Activated CD4-positive, CD25-positive, alpha-beta regulatory T cell treated with anti-CD3 and anti-CD28 coated beads, Interleukin-2, amount 50 U/mL, for 24 hours (primary cell): ENCODE measurements at regions not wholly inside any gene's neighbourhood (a gene's known extent, or its start where the extent isn't known, plus 50 kb on each side); places are given as distances from the start of the nearest gene placed in this dataset.
"Not testable (repeated sequence)": the region's sequence is repeated elsewhere in the genome, so short reads cannot be mapped to it uniquely, and the experiment has no call there.

Experiments used
- ATAC-seq, 2 donors: fragments of 150-1000 bp; cut with Tn5 transposase; one replicate each; pipeline ENCODE4 v1.10.0; 2021; ENCODE audit warnings: mild to moderate bottlenecking in 1 of 2, moderate library complexity in 1 of 2

DNA sequence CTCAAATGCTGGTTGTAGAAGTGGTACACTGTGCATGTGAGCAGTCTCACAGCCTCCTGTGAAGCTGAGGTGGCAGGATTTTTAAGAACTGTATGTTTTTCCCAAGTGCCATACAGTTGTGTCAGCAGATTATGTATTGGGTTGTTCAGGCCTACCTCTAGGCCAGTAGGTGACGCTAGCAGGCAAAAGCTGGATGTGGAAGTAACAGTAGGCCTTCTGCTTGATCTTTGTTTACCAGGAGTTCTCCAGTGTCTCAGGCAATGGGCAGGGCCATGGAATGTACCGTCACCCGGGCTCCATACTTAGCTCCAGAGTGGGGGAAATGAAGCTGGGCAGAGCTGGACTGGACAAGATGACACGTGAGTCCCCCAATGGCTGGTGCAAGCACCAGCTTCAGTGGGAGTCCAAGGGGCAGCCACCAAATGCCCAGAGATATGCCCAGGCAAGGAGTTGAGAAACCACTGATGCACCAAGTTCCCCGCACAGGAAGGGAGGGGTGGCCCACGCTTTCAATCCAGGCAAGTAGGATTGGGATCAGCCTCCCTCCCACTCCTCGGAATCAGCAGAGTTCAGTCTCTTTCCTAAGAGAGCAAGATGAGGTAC, 289.7 kb downstream of the HTR1B start:
- no peak for ATAC-seq

DNA sequence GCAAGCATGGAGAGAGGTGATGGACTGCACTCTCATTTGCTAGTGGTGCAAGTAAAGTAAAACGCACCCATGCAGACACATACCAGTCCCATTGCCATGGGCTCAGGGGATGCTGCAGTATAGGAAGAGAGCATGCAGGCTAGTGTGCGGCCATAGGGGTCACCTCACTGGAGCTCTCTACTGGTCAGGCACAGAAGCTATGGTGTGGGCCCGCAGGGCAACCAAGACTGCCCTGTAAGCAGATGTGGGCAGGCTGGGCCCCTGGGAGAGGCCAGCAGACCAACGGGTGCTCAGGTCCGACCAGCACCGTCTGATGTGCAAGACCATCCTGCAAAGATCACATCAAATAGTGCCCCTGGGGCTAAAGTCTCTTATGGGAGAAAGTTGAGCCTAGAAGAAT, 290.7 kb downstream of the HTR1B start:
- ATAC-seq: no peak

DNA sequence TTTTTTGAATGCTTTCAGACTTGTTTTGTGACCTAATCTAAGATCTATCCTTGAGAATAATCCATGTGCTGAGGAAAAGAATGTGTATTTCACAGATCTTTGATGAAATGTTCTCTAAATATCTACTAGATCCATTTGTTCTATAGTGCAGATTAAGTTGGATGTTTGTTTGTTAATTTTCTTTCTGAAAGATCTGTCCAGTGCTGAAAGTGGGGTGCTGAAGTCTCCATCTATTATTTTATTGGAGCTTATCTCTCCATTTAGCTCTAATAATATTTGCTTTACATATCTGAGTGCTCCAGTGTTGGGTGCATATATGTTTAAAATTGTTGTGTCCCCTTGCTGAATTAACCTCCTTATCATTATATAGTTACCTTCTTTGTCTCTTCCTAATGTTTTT, 303.6 kb downstream of the HTR1B start:
- no peak for ATAC-seq

DNA sequence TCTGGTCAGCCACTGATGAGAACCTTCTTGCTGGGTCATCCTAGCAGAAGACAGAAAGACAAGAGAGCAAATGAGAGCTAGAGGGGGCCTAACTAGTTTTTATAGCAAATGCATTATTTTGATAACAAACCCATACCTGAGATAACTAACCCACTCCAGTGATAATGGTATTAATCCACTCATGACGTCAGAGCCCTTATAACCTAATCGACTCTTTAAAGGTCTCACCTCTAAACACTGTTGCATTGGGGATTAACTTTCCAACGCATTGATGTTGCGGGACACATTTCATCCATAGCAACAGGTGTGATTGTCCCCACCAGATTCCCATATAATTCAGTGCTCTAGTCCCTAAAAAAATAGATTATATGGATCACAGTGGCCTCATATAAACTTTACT, 312.1 kb downstream of the HTR1B start:
- no peak for ATAC-seq

DNA sequence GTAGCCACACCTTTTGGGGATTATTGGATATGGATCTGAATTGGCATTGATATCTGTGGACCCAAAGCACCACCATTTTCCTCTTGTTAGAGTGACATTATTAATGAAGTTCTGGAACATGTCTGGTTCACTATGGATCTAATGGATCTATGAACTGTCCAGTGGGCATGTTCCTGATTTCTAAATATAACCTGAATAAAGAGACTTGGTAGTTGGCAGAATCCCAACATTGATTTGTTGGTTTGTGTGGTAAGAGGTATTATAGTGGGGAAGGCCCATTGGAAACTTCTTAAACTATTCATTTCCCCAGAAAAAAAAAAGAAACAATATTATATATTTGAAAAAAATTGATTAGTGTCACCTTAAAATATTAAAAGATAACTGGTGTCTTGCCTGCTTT, 312.6 kb downstream of the HTR1B start:
- no peak for ATAC-seq

DNA sequence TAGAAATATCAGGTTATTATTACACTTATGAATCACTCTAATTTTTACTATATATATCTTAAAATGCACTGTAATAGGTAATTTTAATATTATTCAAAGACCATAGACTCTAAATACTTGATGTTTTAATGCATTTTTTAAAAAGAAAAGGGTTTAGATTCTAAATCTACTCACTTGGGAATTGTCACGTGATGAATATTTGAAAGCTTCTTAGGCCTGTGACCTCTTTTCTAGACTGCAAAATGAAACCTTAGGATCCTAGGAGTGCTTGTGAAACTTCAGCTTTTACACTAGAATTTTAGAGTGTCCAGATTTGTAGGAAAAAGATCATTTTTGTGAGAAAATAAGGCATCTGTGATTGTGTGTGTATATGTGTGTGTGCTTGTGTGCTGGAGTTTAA, 318.0 kb downstream of the HTR1B start:
- no peak for ATAC-seq

DNA sequence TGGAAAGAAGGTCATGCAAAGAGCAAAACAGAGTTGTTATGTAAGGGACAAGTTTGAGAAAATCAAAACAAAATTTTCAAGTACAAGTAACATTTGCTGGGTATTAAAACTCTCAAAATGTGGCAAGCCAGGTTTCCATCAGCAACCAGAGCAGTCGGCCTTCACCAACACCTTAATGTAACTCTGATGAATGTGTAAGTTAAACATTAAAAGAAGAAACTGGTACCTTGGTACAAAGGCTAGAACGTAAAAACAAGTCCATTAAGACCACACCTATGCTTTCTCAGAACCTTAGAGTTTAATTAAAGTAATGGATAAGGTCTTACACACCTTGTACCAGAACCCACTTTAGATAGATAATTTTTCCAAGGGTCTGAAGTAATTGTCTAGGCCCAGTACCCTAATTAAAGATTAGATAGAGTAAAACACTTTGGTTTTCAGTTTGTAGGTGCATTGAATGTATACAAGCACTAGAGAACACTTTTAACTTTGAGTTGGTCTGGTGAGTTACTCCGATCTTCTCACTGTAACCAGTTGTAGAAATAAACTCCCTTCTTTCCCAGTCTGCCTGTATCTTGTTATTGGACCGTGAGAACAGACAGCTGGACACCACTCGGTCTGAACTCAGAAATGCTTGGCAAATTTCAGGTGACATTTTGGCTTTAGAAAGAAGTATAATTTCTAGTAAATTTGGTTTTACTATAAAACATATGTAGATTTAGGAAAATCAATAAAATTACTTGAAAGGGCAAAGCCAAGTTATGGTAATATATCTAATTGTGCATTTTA, 319.4 kb downstream of the HTR1B start:
- no peak for ATAC-seq

DNA sequence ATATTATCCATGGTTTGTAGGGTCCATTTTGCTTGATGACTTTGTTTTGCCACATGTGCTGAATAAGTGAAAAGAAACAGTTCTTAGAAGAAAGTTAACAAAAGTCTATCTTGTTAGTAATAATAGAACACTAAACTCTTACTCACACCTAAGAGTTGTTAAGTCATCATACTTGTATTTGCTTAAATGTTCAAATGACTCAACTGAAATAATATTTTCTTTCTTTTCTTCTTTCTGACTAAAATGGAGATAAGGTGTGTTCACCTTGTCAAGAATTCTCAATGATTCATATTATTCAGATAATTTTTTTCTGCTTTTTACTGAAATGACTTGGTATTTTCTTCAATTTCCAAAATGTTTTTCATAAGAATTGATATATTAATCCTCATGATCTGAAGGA, 327.2 kb downstream of the HTR1B start:
- no peak for ATAC-seq

DNA sequence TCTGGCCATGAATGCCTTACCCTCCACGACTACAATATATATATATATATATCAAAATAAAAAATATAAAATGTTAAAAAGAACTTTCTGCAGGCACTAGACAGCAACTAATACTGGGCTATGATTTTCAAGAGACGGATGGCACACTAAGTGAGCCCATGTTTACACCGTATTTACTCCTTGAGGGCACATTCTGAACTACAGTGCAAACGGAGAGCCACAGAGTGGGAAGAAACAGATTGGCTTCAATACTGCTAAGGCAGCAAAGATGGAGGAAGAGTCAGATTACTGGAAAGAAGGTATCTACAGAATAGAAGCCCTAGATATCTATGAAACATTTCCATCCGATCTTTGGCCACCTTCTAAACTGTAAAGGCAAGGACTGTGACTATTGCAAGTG, 330.3 kb downstream of the HTR1B start:
- ATAC-seq: no peak

DNA sequence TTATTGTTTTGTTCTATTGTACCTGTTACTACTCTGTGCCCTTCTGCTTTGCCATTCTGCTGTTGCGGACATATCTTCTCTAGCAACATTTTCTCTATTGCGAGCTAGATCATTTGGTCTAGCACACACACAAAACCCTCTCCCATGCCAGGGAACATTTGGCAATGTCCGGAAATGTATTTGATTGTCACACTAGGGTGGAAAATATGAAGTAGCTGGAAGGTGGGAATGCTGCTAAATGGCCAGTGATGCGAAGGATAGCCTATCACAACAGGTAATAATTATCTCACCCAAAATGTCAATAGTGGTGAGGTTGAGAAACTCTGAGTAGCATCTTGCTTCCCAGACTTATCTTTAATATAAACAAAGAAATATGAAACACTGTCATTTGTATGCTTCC, 331.9 kb downstream of the HTR1B start:
- no peak for ATAC-seq

DNA sequence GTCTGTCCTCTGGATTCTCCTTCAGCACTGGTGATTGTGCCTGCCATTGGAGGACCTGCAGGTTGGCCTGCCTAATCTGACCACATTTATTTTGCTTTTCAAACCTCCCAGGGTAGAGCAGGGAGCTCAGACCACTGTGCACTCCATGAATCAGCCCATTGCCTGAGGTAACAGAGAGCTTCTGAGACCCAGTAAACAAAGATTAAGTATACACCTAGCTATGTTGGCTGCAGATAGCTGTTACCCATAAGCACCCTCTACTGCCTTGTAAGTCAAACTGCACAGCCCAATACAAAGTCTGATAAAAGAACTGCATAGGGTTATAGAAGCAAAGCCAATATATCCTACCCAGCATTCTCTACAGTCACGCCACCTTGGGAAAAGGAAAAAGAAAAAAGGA, 338.7 kb downstream of the HTR1B start:
- ATAC-seq: no peak

DNA sequence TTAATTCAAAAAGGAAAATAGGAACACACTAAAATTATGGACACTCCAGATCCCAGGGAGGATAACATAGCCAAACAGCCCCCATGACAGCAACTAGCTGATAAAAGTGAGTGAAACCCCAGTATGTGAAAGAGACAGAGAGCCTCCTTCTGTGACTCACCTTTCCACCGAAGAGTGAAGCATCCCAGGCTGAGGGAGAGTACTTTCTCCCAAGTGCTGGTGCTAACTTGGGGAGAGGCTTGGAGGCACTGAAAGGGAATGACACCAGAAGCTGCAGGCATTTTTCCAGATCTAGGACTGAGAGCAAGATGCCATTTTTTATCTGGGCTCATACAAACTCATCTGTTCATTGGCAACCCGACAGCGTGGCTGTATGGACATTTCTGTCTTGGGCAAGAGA, 339.8 kb downstream of the HTR1B start:
- ATAC-seq: no peak

DNA sequence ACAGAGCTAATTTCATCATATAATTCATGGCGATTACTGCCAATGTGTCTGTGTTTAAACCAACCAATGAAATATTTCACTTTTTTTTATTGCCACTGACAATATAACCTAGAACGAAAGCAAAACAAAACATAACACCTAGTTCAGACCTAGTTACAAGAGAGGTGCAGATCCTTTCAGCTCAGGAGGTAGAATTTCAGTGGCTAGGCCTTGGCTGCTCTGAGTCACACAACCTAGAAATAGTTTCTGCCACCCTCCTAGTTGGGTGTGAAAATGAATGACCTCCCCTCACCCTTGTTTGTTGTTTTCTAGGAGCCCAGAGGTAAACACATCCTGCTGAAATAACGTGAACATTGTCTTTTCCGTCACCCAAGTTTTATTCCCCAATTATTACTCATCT, 356.3 kb downstream of the HTR1B start:
- ATAC-seq: no peak

DNA sequence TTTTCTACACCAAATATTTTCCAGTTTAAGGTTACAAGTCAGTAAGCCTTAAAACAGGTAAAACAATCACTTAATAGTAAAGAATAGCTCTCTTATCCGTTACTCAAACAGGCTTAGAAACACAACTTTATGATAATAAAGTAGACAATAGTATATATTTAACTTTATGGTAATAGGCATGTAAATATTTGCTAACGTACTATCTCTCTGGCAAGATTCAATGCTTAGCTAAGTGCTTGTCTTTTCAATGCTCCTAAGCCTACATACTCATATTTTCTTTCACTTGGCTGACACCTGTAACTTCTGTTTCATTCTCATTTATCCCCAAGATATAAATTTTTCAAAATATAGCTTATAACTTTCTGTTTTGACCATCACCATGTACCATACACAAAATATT, 358.2 kb downstream of the HTR1B start:
- ATAC-seq: no peak

DNA sequence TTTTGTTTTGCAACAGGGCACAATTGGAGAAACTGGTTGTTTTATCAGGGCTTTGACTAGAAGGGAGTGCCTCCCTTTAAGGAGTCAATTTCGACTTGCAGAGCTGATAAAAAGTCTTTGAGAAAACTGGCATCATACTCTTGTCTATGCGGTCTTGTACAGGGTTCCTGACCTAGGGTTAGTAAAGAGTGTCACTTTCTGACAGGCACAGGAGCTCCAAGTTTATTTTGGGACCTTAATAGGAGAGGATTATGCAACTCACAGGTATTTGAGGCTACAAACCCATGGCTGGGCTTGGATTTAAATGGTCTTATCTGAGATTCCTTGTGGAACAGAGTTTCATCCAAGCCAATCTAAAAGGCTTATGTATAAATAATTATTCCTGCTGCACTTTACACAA, 365.4 kb downstream of the HTR1B start:
- no peak for ATAC-seq

DNA sequence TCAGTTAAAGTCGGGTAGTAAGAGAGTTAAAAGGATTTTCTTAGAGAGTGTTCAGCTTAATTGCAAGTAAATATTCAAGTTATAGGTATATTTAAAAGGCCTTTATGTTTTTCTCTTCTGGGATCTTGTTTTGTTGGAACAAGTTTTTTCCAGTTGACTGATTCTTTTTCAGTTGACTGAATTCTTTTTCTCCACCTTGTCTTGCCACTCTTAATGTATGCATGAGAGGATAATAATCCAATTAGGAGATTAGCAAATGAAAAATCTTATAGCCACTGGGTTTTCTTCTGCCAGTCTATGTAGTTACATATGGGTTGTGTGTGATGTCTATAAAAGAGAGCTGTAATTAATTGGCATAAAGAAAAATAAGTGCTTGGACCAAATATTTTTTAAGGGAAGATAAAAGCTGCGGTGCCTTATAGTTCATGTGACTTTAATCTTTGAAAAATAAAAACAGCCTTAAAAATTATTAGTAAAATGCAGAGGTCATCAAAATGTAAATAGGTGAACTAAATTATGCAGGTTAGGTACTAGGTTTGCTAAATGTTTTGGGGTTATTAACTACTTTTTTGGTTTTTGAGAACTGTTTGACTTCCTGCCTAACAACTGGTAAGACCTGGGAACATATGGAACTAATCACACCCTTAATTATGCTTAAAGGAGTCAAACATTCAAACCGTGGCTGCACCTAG, 367.2 kb downstream of the HTR1B start:
- ATAC-seq: no peak

DNA sequence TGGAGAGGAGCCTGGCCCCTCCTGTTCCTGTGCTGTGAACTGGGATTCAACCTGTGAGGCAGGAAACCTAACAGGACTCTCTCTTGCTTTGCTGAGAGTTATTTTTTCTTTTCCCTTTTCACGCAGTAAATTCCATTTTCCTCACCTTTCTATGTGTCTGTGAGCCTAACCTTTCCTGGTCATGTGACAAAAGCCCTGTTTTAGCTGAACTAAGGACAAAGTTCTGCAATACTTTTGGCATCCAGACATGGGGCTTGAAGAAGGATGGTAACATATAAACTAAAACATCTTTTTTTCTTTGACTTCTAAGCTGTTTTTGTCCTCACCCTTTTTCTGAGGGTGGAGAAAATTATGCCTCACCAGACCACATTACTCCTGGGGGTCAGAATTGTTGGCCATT, 368.5 kb downstream of the HTR1B start:
- no peak for ATAC-seq

DNA sequence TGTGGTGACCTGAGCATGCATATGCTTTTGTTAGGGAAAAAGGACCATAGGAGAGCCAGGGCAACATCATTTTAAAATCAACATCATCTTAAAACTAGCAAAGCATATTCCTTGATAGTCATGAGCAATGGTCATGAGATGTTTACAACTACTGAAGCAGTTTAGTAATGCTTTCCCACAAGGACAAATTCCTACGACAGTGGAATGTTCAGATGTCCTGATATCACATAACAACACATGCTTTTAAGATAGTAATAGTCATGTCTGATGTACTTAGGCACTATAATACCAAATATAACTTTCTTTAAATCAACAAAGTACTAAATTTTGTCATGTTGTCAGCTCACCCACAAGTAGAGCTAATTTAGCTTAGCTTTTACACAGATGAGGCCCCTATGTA, 370.3 kb downstream of the HTR1B start:
- no peak for ATAC-seq

DNA sequence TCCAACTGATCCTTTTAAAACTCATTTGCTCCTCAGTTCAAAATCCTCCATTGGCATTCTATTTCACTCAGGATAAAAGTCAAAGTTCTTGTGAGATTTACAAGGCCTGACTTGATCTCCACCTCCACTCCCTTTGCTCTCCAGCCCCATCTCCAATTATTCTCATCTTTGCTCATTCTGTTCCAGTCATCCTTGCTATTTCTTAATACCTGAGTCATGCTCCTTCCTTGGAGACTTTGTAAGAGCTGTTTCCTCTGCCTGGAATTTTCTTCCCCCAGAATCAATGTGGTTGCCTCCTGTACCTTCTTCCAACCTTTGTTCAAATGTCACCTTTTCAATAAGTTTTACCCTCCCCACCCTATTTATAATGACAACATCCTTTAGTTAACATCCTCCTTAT, 373.5 kb downstream of the HTR1B start:
- ATAC-seq: no peak

DNA sequence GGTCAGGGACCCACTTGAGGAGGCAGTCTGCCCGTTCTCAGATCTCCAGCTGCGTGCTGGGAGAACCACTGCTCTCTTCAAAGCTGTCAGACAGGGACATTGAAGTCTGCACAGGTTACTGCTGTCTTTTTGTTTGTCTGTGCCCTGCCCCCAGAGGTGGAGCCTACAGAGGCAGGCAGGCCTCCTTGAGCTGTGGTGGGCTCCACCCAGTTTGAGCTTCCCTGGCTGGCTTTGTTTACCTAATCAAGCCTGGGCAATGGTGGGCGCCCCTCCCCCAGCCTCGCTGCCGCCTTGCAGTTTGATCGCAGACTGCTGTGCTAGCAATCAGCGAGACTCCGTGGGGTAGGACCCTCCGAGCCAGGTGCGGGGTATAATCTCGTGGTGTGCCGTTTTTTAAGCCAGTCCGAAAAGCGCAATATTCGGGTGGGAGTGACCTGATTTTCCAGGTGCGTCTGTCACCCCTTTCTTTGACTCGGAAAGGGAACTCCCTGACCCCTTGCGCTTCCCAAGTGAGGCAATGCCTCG, 375.4 kb downstream of the HTR1B start:
- not testable (repeated sequence) for ATAC-seq

DNA sequence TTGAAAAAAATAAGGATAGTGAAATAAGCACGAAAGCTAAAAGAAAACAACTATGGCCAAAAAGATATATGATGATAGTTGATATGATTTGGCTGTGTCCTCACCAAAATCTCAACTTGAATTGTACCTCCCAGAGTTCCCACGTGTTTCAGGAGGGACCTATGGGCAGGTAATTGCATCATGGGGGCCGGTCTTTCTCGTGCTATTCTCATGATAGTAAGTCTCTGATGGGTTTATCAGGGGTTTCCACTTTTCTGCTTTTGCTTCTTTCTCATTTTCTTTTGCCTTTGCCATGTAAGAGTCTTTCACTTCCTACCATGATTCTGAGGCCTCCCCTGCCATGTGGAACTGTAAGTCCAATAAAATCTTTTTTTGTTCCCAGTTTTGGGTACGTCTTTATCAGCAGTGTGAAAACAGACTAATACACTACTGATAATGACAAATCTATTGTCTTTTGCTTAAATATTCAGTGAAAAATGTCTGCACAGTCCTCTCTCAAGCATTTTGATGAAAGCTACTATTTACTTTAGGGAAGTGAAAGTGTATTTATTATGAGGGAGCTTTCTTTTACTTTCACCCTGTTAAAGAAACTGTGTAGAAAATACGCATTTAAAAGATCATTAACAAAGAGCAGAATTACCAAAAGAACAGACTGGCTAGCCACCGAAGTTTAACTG, 389.1 kb downstream of the HTR1B start:
- no peak for ATAC-seq

DNA sequence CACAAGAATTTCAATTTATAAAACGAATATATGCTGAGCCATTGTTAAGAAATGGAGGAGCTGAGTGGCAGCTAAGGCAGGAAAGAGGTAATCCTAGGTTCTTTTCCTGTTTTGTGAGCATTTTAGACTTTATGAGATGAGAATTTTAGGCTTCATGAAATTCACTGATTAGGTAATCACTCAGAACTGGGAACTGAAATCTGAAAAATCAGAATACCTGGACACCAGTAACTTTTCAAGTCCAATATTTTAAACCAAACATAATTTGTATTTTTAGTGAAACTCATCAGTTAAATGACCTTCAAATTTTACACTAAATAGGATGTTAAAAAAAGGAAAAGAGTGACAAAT, 389.9 kb downstream of the HTR1B start:
- no peak for ATAC-seq

DNA sequence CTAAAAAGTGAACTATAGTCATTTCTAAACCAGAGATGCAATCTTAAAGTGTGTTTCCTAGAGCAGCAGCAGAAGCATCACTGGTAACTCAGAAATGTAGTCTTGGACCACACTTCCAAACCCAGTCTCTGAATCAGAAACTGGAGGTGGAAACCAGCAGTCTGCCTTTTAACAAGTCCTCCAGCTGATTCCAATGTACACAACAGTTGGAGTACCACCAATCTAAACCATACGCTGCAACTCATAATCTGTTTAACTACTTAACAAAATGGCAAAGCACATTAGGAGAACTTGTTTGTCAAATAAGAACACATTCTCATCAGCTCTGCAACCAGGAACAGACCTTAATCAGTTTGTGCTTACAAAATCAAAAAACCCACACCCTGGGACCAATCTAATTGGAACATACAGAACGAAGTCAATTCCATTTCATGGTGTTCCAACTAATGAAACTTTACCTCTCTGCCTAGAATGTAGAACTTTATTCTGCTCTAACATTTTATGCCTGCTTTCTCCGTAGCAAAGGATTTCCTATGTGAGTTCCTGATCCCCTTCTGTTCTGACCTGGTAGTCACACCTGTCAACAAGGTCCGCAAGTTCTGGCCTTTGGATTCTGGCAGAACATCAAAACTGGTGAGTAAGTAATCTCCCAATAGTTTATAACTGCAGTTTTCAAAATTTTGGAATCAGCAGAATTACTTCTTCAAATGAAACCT, 390.4 kb downstream of the HTR1B start:
- no peak for ATAC-seq
